Lower leg skin (tissue), 3 donors: ENCODE measurements at regions not wholly inside any gene's neighbourhood (a gene's known extent, or its start where the extent isn't known, plus 50 kb on each side); places are given as distances from the start of the nearest gene placed in this dataset.

Experiments used
- POLR2A ChIP-seq, 2 donors: fragments of 450-650 bp; IDR thresholded peaks; one replicate each; pipeline ENCODE4 v1.6.1; 2016 to 2017; ENCODE audit warnings: antibody characterized with exemption in 2 of 2, mild to moderate bottlenecking in 1 of 2, moderate library complexity in 1 of 2
- TF ChIP-seq, protein P1 (sequence below), 3 donors: fragments of 450-650 bp; IDR thresholded peaks; one replicate each; pipeline ENCODE4 v1.5.1; 2016; ENCODE audit warnings: antibody characterized with exemption in 3 of 3, mild to moderate bottlenecking in 3 of 3, moderate library complexity in 2 of 3

DNA sequence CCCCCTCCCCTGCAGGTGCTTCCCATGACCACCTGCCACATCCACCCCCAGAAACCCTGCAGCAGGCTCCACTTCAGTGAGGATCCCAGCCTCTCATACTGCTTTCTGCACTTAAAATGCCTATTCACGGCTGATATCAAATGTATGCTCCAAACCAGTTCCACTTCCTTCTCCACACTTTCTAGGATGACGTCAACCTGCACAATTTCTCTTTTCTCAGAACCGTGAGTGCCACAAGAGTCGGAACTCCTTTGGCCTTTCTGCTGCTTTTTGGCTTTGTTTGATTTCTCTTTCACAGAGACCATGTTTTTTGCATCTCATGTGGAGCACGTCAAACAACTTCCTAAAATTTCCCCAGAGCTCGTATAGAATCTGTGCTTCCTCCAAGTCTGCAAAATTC is 378.8 kb upstream of the TNRC6C start:
- TF ChIP-seq POLR2A (IDR thresholded peaks at IDR 0.05), result no peak
- TF ChIP-seq, protein P1, sequence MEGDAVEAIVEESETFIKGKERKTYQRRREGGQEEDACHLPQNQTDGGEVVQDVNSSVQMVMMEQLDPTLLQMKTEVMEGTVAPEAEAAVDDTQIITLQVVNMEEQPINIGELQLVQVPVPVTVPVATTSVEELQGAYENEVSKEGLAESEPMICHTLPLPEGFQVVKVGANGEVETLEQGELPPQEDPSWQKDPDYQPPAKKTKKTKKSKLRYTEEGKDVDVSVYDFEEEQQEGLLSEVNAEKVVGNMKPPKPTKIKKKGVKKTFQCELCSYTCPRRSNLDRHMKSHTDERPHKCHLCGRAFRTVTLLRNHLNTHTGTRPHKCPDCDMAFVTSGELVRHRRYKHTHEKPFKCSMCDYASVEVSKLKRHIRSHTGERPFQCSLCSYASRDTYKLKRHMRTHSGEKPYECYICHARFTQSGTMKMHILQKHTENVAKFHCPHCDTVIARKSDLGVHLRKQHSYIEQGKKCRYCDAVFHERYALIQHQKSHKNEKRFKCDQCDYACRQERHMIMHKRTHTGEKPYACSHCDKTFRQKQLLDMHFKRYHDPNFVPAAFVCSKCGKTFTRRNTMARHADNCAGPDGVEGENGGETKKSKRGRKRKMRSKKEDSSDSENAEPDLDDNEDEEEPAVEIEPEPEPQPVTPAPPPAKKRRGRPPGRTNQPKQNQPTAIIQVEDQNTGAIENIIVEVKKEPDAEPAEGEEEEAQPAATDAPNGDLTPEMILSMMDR (IDR thresholded peaks at IDR 0.05), result no peak
